ENCODE measurements at regions not wholly inside any gene's neighbourhood (a gene's known extent, or its start where the extent isn't known, plus 50 kb on each side); places are given as distances from the start of the nearest gene placed in this dataset.
A peak's percentile ranks its signal among the peaks of the same experiment; 100 is the strongest.

DNA sequence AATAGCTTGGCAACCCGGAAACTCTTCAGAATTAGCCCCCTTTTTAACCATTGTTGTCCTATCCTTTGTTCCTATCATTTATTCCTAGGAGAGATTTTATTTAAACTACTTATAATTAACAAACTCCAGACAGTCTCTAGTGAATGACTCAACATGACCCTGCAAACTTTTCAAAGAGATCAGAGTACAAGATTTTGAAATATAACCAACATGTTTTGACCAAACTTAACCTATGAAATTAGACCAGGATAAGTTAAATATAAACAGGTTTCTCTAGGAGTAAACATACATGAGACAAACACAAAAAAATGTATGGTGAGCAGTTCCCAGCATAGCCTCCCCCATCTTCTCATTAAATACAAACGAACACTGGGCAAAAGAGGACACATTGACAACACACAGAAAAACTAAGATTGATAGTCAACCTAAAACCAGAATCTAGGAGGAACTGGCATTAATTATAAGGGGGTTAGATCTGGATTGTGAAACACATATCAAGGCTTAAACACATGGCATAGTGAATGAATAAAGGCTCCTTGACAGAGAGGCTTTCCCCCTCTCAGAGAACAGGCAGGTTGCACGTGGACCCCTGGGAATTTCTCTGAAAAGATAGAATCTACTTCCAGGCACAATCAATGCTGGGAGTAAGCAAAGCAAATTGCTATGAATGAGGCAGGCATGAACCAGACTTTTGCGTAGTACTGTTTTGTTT lies 284.1 kb downstream of the IRS1 start (continued):
- peak; percentile 66 to 98; a peak in 2 of 4 replicates for TF ChIP-seq EP300 (IDR thresholded peaks at IDR 0.05; ENCODE audit: low read depth in 2 of 2, low read length in 2 of 2)
- peak; percentile 64; the same call in 1 of the 2 replicates for TF ChIP-seq EP300 (CRISPR knock-in tag; IDR thresholded peaks at IDR 0.05; ENCODE audit: borderline replicate concordance)
- peak; percentile 51; the same call in 1 of the 2 replicates for TF ChIP-seq FOXA1 (IDR thresholded peaks at IDR 0.05)
- TF ChIP-seq FOXA1 (CRISPR knock-in tag; IDR thresholded peaks at IDR 0.05), result peak; percentile 53
- TF ChIP-seq NFIC (IDR thresholded peaks at IDR 0.05; ENCODE audit: low read length), result peak; percentile 96
- TF ChIP-seq CEBPG (CRISPR knock-in tag; IDR thresholded peaks at IDR 0.05), result peak; percentile 73
- TF ChIP-seq, protein P1, sequence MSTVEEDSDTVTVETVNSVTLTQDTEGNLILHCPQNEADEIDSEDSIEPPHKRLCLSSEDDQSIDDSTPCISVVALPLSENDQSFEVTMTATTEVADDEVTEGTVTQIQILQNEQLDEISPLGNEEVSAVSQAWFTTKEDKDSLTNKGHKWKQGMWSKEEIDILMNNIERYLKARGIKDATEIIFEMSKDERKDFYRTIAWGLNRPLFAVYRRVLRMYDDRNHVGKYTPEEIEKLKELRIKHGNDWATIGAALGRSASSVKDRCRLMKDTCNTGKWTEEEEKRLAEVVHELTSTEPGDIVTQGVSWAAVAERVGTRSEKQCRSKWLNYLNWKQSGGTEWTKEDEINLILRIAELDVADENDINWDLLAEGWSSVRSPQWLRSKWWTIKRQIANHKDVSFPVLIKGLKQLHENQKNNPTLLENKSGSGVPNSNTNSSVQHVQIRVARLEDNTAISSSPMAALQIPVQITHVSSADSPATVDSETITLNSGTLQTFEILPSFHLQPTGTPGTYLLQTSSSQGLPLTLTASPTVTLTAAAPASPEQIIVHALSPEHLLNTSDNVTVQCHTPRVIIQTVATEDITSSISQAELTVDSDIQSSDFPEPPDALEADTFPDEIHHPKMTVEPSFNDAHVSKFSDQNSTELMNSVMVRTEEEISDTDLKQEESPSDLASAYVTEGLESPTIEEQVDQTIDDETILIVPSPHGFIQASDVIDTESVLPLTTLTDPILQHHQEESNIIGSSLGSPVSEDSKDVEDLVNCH (CRISPR knock-in tag; IDR thresholded peaks at IDR 0.05), result no peak
- peak; percentile 58 for TF ChIP-seq FOSL2 (CRISPR knock-in tag; IDR thresholded peaks at IDR 0.05)
- TF ChIP-seq RAD21 (CRISPR knock-in tag; IDR thresholded peaks at IDR 0.05), result peak; percentile 33; the same call in 1 of the 2 replicates
- TF ChIP-seq PPARG (CRISPR knock-in tag; conservative IDR thresholded peaks at IDR 0.05), result peak; percentile 71
- no peak for TF ChIP-seq IKZF1 (IDR thresholded peaks at IDR 0.05)
- peak; percentile 90 for TF ChIP-seq KDM6A (CRISPR knock-in tag; IDR thresholded peaks at IDR 0.05; ENCODE audit: low read depth)
- 0 out of 2 replicates have a peak, but pooled peaks have one; percentile 59 for TF ChIP-seq BRD4 (CRISPR knock-in tag; IDR thresholded peaks at IDR 0.05)
- peak; percentile 43 for TF ChIP-seq TCF7 (IDR thresholded peaks at IDR 0.05; ENCODE audit: low read depth)
- TF ChIP-seq, protein P2, sequence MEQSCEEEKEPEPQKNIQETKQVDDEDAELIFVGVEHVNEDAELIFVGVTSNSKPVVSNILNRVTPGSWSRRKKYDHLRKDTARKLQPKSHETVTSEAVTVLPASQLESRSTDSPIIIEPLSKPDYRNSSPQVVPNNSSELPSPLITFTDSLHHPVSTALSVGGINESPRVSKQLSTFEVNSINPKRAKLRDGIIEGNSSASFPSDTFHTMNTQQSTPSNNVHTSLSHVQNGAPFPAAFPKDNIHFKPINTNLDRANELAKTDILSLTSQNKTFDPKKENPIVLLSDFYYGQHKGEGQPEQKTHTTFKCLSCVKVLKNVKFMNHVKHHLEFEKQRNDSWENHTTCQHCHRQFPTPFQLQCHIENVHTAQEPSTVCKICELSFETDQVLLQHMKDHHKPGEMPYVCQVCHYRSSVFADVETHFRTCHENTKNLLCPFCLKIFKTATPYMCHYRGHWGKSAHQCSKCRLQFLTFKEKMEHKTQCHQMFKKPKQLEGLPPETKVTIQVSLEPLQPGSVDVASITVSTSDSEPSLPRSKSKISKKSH (CRISPR knock-in tag; IDR thresholded peaks at IDR 0.05; ENCODE audit: borderline replicate concordance), result no peak
- TF ChIP-seq ZFP1 (CRISPR knock-in tag; IDR thresholded peaks at IDR 0.05), result no peak
- TF ChIP-seq POLR2AphosphoS2 (IDR thresholded peaks at IDR 0.05; ENCODE audit: low read depth, low read length), result no peak
- TF ChIP-seq, protein P3, sequence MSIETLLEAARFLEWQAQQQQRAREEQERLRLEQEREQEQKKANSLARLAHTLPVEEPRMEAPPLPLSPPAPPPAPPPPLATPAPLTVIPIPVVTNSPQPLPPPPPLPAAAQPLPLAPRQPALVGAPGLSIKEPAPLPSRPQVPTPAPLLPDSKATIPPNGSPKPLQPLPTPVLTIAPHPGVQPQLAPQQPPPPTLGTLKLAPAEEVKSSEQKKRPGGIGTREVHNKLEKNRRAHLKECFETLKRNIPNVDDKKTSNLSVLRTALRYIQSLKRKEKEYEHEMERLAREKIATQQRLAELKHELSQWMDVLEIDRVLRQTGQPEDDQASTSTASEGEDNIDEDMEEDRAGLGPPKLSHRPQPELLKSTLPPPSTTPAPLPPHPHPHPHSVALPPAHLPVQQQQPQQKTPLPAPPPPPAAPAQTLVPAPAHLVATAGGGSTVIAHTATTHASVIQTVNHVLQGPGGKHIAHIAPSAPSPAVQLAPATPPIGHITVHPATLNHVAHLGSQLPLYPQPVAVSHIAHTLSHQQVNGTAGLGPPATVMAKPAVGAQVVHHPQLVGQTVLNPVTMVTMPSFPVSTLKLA (IDR thresholded peaks at IDR 0.05), result peak; percentile 38; the same call in 1 of the 2 replicates
- no peak for TF ChIP-seq NONO (IDR thresholded peaks at IDR 0.05)
- peak; percentile 59; the same call in 1 of the 2 replicates for TF ChIP-seq NONO (CRISPR knock-in tag; conservative IDR thresholded peaks at IDR 0.05)
- no peak for TF ChIP-seq ZNF34 (CRISPR knock-in tag; IDR thresholded peaks at IDR 0.05; ENCODE audit: borderline replicate concordance)
- peak; percentile 67; the same call in 1 of the 2 replicates for TF ChIP-seq ZNF138 (CRISPR knock-in tag; IDR thresholded peaks at IDR 0.05; ENCODE audit: low read depth)
- TF ChIP-seq PAWR (CRISPR knock-in tag; IDR thresholded peaks at IDR 0.05; ENCODE audit: borderline replicate concordance), result no peak
- TF ChIP-seq NR2F2 (IDR thresholded peaks at IDR 0.05; ENCODE audit: borderline replicate concordance, low read depth), result peak; percentile 68
- 0 out of 2 replicates have a peak, but pooled peaks have one; percentile 29 for TF ChIP-seq ZNF12 (CRISPR knock-in tag; IDR thresholded peaks at IDR 0.05)
- peak; percentile 92 for TF ChIP-seq FOXJ3 (CRISPR knock-in tag; IDR thresholded peaks at IDR 0.05; ENCODE audit: borderline replicate concordance)
- TF ChIP-seq SATB2 (CRISPR knock-in tag; IDR thresholded peaks at IDR 0.05), result 0 out of 2 replicates have a peak, but pooled peaks have one; percentile 33
- TF ChIP-seq ZFP36L1 (CRISPR knock-in tag; IDR thresholded peaks at IDR 0.05), result 0 out of 2 replicates have a peak, but pooled peaks have one; percentile 55
